ENCODE measurements at regions not wholly inside any gene's neighbourhood (a gene's known extent, or its start where the extent isn't known, plus 50 kb on each side); places are given as distances from the start of the nearest gene placed in this dataset.

DNA sequence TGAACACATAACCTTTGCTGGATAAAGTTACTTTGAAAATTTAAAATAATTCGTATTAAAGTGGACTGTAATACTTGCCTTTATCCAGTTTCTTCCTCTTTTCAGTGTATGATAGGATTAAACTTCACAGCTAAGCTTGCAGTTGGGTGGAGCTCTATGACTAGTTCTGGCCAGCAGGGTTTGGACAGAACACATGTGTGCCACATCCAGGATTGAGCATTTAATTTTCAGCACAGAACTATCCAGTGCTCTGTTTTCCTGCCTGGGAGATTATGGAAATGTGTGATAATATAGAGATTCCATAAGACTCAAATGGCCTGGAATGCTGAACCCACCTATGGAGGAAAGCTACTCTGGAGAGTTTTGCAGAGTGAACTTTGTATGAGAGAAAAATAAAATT, 200.2 kb downstream of the OSR1 start:
- intact Hi-C loops (cut with DNase I), result no loop called here
- no peak for DNase-seq (ENCODE audit: low spot score)

GRCh38 chr2:19156646-19157045, 201.8 kb downstream of the OSR1 start:
- intact Hi-C loops (cut with DNase I), result no loop called here
- DNase-seq (ENCODE audit: low spot score), result no peak

- intact Hi-C loops (cut with DNase I), result no loop called here
- no peak for DNase-seq (ENCODE audit: low spot score)
These were observed 207.7 kb downstream of the OSR1 start for GRCh38 chr2:19150726-19151125.

DNA sequence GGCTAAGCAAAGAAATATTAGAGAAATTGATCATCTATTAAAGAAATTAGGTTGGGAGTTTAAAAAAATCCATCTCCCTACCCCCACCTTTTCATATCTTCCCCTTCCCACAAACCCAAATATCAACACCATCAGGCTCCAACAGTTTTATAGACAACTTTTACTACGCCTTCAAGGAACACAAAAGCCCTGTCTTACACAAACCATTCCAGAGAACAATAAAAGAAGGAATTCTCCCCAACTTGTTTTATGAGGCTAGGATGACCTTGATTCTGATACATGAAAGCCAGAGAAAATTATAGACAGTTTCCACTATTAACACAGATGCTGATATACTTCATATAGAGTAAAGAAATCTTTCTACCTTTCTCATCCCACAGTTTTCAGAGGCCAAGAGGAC, 211.6 kb downstream of the OSR1 start:
- DNase-seq (ENCODE audit: low spot score), result no peak
- intact Hi-C loops (cut with DNase I), result no loop called here

DNA sequence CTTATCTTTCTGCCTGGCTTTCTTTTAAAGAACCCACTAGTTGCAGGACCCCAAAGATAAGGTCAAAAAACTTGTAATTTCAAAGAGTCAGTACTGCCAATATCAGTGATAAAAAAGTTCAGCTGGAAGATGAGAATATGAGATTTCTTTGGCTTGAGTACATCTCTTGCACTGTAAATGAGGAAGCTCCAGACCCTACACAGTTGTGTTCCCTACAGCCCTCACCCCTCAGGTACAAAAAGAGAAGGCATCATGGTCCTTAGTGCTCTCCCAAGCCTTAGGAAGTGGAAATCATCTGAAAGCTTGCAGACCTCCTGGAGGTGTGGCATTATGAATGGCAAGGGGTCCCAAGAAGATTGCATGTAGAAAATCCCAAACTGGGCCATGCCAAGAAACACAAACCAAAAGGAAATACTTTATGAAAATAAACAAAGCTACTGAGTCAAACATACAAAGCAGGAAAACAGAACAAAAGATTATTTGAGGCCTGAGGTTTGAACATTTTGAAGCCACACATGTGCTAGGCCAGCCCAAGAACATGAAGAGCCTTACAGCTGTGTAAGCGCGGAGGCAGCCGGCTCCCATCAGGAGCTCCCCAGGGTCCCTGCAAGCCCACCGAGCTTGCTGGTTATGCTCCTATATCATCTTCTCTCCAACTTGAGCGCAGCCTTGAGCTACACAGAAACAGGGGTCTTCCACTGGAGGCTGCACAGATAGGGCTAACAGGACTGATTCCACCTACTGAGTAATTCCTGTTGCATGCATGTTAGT, 217.0 kb downstream of the OSR1 start:
- intact Hi-C loops (cut with DNase I), result no loop called here
- no peak for DNase-seq (ENCODE audit: low spot score)

DNA sequence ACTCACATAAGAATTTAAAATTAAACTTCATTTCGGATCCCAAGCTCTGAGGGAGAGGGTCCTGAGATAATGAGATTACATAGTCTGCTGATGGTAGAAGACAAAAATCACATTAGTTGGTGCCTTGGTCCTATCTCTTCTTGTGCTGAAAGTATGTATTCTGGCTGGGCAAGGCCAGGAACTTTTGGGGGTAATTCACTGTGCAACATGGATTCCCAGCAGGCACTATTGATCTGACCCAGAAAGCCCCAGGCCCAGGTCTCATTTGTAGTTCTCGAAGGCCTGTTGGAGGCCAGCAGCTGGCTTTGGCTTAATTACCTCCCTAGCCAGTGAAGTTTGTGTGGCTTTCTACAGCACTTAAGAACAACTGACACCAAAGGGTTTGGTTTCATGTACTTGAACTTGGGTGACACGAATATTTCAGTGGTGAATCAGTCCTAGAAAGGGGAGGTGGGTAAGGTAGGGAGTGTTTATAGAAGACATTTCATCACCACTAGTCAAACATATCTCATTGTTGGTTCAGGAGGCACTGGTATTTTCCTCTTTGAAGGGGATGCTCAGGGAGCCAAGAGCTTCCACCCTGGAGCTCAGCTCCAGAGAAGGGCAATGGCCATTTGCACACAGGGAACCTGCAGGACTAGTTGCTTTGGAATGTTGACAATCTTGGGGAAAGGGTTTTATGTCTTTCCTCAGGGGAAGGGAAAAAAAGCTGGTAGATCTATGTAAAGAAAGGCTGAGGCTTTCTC, 217.8 kb downstream of the OSR1 start:
- no peak for DNase-seq (ENCODE audit: low spot score)
- intact Hi-C loops (cut with DNase I), result no loop called here

DNA sequence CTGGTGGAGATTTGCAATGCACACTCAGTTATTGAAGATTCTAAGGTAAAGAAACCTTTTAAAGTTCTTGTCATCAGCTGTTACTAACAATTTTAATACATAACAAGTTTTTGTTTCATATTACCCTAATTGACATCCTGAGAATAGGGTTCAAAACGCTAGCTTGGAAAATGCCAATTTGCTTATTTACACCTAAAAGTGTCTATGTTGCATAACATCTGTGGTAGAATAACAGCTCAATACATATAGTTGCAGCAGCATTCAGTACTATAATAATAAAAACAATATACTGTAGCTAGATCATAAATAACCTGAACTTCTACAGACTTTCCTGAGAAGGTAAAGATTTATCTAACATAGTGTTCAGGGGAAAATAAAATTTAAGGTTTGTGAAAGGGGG, 219.0 kb downstream of the OSR1 start:
- no peak for DNase-seq (ENCODE audit: low spot score)
- intact Hi-C loops (cut with DNase I), result no loop called here

GRCh38 chr2:19138264-19138825, 220.1 kb downstream of the OSR1 start:
- DNase-seq (ENCODE audit: low spot score), result no peak
- intact Hi-C loops (cut with DNase I), result no loop called here

DNA sequence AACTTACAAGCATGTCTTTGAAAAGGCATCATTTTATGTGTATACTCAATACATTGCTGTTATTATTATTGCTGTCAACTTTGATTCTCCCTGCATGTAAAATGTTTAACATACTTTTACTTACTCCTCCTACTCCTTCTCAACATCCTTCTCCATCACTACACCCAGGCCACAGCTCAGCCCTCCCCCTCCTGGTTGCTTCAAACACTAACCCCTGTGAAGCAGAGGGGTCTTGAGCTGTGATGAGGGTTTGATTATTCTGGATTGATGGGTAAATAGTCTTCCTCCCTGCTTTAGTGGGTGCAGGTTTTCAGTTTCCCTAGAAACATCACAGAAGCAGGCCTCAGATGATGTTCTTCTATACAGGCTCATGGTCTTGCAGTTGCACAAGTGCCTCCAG, 221.0 kb downstream of the OSR1 start:
- intact Hi-C loops (cut with DNase I), result no loop called here
- no peak for DNase-seq (ENCODE audit: low spot score)

DNA sequence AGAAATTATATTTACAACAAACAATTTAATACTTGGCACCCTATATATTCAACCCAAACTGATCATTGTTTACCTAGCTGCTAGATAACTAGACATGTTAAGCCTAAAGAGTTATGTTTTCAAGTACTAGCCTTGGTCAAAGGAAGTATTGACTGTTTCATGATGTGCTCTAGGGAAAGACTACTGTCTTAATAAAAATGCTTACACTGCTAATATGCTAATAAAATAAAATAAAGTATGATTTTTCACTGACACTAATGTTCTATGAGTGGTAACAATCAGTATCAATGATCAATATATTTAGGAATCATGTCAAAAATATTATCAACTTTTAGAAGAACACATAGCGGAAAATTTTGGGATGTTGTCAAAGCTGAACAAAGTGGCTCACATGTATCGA, 225.5 kb downstream of the OSR1 start:
- intact Hi-C loops (cut with DNase I), result no loop called here
- no peak for DNase-seq (ENCODE audit: low spot score)

- no peak for DNase-seq (ENCODE audit: low spot score)
- intact Hi-C loops (cut with DNase I), result no loop called here
These were observed 226.6 kb downstream of the OSR1 start for GRCh38 chr2:19131871-19132270.

DNA sequence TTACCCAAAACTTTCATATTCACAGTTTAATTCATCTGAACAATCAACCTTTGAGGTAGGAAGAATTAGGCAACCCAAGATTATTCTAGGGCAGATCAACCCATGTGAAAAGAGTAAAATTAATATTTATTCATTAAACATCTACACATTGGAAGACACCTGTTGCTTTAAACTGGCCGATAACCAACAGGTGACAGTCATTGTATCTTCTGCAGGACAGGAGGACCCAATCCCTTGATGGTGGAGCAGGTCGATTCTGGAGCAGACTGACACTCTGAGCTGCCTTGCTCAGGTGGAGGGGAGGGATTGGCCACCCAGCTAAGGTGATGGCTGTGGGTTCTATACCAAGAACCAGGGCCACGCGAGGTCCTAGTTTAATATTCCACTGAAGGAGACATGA, 230.3 kb downstream of the OSR1 start:
- DNase-seq (ENCODE audit: low spot score), result no peak
- intact Hi-C loops (cut with DNase I), result no loop called here

DNA sequence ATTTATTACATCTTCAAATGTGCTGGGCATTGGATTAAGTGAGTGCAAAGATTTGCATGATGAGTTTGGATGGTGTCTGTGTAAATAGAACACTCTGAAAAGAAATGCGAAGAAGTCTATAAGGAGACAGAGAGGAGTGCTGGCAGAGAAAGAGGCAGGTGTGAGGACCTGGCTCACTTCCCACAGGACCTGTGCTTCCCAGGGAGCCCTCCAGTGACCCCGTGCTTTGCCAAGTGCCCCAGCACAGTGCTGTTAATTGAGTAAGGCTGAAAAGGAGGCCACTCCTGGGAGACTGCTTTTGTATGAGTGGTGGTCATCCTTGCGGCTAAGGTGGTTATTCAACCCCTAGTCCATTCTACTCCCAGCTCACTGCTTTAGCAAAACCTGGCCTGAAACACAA, 230.8 kb downstream of the OSR1 start:
- no peak for DNase-seq (ENCODE audit: low spot score)
- intact Hi-C loops (cut with DNase I), result no loop called here

- DNase-seq (ENCODE audit: low spot score), result no peak
- intact Hi-C loops (cut with DNase I), result no loop called here
These were observed 232.3 kb downstream of the OSR1 start for GRCh38 chr2:19125901-19126680.

GRCh38 chr2:19124135-19124534, 234.3 kb downstream of the OSR1 start:
- intact Hi-C loops (cut with DNase I), result no loop called here
- DNase-seq (ENCODE audit: low spot score), result no peak

GRCh38 chr2:19123556-19123955, 234.9 kb downstream of the OSR1 start:
- intact Hi-C loops (cut with DNase I), result no loop called here
- no peak for DNase-seq (ENCODE audit: low spot score)

DNA sequence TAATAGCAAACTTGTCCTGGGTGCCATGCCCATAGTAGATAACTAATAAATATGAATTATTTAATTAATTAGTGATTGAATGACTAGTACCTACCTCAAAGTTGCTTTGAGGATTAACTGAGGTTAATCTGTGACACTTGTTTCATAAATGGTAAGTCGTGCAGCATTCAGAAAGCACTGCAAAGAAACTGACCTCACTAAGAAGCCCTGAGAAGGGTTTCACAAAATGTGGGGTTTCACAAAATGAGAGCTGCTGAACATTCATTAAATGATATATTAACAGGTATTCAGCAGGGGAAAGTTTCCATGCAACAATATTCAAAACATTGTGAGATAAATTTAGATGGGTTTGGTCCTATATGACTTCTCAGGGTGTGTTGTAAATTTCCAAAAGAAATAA, 236.2 kb downstream of the OSR1 start:
- intact Hi-C loops (cut with DNase I), result no loop called here
- no peak for DNase-seq (ENCODE audit: low spot score)

DNA sequence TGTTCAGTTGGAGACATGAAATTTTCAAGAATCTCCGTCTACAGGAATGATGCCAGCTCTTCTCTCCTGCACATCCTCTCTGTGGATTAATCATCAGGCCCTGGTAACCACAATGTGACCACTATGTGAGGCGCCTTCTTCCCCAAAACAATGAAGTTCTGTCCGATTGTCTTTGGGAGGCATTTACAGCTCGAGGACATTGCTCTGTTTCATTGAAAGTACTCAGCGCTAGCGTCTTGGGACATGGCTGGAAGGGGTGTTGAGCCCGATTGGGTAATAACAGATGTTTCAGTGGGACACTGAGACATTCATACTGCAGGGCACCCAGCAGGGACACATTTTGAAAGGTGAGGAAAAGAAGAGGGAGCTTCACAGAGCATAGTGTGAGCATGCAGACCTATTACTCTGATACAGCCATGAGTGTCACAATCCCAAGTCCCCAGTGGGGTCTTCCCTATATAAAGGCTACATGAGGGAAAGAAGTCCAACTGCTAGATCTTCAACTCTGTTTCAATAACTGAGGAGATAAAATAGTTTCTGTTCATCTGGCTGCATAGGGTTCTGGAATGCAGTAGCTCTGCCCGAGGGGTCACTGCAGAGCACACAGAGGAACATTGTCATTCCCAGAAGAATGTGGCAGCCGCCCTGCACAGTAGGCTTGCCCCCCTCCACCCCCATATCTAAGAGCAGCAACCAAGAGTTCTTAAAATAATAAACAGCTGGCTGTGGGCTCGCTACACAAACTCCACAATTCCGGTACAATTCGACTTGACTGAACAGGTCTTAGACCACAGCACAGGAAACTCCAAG, 237.3 kb downstream of the OSR1 start:
- intact Hi-C loops (cut with DNase I), result no loop called here
- no peak for DNase-seq (ENCODE audit: low spot score)

DNA sequence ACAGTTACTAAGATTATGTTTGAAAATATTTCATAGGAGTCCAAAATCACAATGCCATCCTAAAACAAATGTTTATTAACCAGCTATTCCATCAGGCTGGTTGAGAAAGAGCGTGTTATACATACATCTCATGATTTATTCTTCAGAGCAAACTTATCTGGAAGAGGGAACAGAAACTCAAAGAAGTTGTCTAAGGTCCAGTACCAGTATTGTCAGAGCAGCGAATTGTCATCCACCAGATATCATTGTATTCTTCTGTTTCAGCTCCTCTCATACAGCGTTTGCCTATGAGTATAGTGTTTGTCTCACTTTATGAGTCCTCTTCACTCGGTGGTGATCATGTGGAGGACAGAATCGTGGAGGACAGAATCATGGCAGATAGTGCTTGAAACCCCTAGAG, 238.2 kb downstream of the OSR1 start:
- intact Hi-C loops (cut with DNase I), result no loop called here
- no peak for DNase-seq (ENCODE audit: low spot score)
